HG03196 (cell line): ENCODE measurements at regions not wholly inside any gene's neighbourhood (a gene's known extent, or its start where the extent isn't known, plus 50 kb on each side); places are given as distances from the start of the nearest gene placed in this dataset.

Experiments
- ATAC-seq: cut with Tn5 transposase; IDR thresholded peaks from one replicate; pipeline ENCODE4 v1.9.1; 2021; ENCODE audit not compliant: unreplicated experiment

DNA sequence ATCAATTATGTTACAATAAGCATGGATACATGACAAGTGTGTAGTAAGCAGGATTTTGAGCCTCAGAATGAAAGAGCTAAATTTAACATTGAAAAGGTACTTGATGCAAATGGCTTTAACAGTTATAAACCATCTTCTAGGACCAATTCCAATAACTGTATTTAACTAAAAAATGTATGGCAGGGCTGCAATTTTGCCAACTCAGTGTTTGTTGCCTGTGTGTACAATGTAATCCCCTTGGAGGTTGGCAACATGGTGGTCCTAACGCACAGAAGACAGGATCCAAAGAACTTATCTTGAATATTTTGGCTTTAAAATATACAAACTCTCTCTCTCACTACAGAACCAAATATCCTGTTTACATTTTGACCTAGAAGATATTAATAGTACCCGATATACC, 2314.1 kb downstream of the LRRC4C start:
- no peak for ATAC-seq

DNA sequence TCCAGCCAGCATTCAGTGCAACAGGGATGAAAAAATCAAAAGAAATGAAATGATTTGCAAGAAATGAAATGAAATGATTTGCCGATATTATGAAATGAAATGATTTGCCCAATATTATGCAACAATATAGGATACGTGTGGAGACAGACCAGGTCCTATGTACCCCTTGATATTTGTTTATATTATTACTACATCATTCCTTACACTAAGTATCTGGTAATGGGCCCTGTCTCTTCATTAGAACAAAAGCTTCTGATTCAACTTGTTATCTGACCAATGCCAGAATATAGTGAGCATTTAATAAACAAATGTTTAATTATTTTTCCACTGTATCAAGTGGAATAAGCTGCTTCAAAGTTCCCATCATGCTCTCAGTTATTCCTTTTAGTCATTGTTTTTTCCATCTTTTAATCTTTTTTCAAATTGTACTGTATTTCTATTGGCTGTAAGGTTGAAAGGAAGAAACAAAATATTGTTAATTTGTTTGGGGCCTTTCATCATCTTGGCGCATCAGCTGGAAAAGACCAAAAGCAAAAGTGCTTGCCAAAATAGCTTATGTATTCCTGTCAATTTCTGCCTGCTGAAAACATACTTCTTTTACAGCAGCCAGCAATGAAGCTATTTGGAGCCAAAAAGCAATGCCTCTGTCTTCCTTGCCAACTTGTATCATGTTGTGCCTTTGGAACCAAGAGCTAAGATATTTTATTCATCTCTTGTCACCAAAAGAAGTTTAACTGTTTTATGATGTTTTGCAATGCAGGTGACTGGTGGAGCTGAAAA, 2314.9 kb downstream of the LRRC4C start:
- no peak for ATAC-seq

DNA sequence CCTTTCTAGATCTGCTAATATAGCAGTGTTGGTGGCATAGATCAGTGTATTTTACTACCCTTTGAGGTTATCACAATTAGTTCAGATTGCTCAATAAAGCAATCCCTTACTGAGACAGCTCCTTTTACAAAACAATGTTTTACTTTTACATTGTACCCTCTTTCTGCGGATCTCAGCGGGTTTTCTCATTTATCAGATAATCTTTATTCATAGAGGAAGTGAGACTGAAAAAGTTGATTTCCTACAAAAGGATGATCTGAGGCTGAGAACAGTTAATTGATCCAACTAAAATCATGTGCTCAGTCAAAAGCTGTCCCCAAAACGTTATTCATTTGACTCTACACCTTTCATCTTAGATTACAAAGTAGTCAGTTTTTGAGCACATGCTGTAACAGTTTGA, 2319.9 kb downstream of the LRRC4C start:
- ATAC-seq, result no peak

DNA sequence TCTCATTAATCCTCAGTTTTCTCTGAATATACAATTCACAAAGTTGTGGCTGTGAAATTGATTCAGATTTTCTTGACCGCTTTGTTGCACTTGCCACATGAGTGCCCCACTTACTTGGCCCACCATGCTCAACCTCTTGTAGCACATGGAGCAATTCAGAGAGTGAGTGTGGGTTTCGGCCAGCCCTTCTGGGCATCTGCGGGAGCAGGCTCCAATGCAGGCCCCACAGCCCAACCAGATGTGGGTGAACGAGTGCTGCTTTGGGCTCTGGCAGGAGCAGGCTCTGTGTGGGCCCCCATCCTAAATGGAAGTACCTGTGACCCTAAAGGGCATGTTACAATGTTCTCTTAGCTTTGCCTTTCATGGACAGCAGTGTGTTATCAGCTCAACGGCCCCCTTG, 2338.6 kb downstream of the LRRC4C start:
- ATAC-seq, result no peak

DNA sequence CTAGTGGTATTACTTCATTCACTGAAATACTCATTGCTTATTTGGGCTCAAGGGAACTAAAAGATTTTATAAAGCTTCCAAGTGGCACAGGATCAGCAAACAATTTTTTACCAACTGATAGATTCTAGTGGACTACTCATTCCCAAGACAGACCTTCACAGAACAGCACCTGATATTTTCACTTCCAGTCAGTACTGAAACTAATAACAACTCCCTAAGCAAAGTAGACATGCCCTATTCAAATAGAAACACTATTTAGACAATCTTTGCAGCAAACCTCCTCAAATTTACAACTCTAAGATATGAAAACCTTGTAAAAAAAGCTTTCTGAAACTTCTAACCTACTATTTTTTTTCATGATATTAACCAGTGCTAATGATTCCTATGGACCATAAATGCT, 2345.8 kb downstream of the LRRC4C start:
- ATAC-seq, result no peak

DNA sequence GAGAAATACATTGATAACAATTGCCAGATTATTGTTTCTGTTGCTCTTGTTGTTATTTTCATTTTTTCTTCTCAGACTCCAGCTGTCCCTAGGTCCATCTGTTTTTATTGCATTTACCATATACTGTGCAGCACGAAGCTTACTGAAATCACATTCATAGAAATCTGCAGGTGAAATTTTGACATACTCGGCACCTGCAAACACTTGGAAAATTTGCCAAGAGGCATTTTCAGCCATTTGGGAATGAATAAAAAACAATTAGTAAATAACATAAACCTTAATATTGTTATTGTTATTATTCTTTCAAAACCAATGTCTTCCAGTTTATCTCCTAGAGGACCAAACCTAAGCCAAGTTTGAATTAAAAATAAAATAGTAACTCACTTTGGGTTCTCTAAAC, 2357.2 kb downstream of the LRRC4C start:
- no peak for ATAC-seq

DNA sequence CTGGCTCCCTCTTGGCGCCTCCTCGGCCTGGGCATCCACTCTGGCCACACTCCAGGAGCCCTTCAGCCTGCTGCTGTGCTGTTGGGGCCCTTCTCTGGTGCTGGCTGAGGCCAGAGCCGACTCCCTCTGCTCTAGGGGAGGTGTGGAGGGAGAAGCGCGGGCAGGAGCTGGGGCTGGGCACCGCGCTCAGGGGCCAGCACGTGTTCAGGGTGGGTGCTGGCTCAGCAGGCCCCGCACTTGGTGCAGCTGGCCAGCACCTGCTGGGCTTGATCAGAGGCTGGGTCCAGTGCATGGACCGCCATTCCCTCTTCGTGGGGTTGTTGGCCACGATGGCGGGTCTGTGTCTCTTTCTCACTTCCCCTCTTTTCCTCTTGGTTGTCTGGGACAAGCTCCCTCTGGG, 2381.0 kb downstream of the LRRC4C start:
- ATAC-seq, result no peak

DNA sequence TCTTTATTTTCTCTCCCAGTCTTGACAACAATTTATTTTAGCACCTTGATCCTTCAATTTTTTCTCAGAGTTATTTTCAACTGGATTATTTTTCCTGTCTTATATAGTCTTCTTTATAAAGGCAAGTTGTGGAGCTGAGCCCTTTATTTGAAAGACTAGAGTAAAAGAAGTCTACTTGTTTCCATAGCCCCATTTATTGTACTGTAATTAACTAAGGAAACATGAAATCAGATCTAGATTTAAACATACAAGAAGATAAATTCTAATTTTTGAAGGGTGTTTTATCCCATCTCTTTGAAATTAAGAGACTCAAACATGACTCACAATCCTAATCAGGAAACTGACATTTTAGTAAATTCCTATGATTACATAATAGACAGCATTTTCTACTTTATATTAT, 2421.8 kb downstream of the LRRC4C start:
- ATAC-seq, result no peak

DNA sequence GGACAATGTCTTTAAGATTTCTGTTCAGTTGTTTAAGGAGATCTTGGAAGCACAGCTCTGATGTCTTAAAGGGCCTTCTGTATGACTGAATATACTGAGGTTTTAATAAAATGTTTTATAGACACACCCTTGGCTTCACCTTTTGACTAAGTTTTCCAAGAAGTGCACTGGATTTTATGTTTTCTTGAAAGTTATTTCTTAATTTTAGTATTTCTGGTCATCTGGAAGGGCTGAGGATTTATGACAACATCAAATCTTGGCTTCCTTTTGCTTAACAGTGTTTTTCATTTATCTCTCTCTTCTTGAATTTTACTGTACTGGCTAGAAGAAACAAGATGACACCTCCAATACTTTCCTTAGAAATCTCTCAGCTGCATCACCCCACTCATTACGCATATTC, 2423.4 kb downstream of the LRRC4C start:
- ATAC-seq, result no peak

DNA sequence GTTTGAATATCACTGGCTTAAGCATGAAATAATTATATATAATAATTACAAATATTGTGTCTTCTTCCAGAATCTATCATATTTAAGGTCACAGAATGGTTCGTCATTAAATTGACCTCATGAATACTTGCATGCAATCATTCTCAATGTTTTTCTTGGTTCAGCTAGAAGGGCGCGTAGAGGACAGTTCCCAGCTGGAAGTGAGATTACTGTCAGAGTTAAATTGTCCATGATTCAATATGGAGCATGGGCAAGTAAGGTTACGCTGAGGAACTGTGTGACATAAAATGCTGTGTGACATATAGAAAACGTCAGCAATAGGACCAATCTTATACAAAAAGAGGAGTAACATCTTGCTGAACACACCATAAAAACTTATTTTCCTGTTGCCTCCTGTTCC, 2423.5 kb upstream of the RAG2 start:
- ATAC-seq, result no peak

DNA sequence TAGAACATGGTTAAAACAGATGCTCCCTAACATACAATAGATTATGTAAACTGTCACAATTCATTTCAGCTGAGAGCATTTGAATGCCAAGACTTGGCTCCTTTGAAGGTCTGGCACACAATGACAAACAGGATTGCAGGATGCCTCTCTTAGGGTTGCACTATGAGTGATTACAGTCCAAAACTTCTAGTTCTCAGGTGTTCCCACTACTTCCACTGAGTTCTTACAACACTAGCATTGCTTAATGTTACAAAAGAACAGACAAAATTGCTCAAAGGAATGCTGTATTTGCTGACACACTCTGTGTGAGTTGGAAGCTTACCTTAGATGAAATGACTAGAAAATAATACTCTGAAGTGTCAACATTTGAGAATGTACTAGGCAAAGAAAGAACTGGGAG, 2413.8 kb upstream of the RAG2 start:
- no peak for ATAC-seq

DNA sequence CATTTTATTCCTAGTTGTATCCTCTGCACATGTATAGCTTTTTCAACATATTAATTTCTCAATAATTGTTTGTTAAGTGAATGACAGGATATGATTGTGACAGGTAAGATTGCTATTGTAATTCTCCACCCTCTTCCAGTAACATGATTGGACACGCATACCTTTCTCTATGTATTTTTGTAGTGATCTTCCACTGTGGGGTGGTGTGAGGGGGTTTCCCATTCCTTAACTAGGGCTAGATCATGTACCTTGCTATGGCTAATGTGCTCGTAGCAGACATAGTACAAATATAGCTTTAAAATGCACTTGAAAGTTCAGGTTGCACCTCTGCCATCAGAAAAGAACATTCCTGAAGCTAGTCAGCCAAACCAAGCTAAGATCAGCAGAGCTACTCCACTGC, 2392.8 kb upstream of the RAG2 start:
- ATAC-seq, result no peak

DNA sequence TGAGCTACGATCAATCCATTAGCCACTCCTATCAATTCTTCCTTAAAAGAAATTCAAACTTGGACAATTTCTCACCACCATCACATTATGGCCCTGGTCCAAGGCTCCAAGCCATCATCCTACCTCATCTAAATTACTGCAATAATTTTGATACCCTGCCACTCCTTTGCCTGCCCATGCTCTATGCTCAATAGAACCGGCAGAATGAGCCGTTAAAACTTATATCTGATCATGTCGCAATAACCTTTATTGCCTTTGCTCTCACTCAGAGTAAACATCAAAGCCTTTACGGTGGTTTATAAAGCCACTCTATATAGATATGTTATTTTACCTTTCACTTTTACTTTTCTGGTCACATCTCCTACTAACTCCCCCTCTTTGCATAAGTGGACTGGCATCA, 2392.1 kb upstream of the RAG2 start:
- no peak for ATAC-seq

DNA sequence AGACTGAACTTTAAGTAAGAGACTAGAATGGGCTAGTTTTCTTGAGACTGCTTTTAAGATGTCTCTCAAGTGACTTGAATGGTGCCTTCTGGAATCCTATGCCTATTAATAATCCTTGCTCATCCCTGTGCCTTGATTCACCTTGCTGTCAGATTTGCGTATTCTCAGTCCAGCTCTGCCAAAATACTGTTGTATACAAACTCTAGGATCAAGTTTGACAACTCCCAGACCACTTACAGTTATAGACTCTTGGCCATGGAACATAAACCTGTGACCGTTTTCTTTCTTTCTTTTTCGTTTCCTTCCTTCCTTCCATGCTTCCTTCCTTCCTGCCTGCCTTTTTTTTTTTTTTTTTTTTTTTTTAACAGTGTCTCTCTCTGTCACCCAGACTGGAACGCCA, 2390.9 kb upstream of the RAG2 start:
- ATAC-seq, result no peak

DNA sequence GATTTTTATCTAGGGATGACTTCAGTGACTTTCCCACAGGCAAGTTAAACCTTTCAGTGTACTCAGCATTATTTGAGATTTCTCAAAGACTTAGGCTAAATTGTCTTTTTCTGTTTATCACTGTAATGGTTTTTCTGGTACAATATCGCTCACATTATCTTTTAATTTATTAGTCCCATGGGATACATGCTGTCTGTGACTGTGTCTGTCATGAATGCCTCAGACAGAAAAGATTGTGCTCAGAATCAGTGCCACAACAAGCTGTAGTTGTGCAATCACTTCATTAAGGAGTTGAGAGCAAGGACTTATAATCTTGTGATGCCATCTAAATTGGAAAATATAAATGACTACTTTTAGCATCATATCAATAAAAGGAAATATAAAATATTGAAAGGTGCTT, 2374.2 kb upstream of the RAG2 start:
- no peak for ATAC-seq

DNA sequence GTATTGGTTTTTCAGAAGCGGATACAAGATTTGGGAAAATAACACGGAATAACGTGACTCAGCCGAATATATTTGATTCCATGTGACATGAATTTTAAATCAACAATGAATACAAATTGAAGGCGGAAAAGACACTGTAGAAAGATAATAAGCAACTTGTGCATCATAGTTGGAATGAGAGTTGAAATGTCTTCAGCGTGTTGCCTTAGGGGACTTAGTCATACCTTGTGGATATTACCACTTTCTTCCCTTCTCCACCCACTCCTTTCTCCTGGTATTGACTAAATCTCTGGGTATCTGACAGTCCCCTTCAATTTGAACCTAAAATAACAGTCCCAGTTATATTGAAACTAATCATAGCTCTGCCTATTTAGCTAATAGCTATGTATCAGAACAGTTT, 2373.1 kb upstream of the RAG2 start:
- ATAC-seq, result no peak

DNA sequence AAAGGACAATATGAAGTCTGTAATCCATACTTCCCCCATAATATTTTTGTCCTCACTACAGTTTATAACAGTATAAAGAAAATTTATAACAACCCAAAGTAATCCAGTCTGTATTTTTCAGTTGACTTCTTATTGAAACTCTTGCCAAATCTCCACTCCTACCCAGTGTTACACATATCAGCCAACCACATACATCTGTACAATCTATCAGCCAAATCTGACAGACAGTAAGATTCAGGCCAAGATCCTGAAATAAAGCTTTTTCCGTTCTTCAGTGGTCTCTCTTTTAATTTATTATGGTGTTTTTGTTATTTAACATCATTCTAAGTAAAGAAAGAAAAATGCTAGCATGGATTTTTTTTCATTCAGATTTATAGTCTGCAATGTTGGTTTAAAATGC, 2370.9 kb upstream of the RAG2 start:
- ATAC-seq, result no peak

DNA sequence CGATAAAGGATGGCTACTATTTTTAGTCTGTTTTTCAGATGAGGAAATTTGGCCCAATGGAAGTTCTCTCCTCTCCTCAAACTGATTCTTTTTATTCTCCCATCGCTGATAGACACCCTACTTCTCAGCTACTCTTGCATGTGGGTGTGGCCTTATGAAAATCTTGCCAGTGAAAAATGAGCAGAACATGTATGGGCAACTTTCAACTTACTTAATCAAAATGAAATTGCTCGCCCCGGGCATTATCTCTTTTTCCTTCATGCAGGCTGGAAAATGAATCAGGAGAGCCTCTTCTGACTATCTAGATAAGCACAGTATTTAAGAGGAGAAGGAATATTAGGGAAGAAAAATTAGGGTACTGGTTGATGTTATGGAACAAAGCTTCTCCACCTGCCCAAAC, 2354.7 kb upstream of the RAG2 start:
- no peak for ATAC-seq

DNA sequence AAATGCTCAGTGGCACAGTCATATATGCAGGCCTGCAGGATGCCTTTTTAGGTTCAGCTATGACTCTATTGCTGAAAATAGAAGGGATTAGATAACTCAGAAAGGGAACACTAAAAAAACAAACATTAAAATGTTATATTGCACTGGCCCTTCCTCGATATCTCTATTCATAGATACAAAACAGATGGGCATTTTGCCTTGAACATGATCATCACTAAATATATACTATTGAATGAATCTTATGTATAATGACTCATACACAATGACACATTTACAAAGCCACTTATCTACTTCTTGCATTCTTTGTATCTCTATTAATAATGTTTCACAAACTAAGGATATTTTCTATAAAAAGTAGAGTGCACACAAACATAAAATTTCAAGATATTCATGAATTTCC, 2352.8 kb upstream of the RAG2 start:
- no peak for ATAC-seq

DNA sequence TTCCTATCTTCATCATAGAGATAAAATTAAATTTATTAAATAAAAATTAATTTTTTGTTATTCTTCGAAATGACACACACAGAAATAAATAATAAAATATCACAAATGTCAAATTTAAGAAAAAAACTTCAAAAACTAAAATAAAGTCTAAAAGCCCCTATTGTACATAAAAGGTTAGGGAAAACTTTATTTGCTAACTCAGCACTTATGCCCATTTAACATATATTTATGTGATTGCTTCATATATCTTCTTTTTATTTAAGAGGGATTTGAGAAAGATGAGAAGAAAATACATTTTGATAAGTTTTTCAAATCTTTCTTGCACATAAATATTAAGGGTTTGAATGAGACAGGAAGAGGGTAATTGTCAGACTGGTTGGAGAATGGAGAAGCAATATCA, 2350.4 kb upstream of the RAG2 start:
- no peak for ATAC-seq

DNA sequence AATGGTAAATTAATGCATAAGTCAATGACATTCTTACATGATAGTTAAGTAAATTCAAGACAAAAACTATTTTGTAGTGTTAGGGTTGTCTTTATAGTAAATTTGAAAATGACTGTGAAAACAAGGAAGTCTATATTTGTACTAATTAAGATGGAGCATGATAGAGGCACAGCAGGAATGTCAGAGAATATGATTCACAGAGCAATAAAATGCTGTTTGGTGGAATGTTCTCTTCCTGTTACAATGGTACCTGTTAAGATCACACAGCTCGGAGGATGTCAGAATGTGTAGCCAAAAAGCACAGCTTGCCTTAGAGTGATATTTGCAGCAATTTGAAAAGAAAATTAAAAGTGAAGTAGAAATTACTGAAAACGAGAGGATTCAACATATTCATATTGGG, 2339.7 kb upstream of the RAG2 start:
- ATAC-seq, result no peak

DNA sequence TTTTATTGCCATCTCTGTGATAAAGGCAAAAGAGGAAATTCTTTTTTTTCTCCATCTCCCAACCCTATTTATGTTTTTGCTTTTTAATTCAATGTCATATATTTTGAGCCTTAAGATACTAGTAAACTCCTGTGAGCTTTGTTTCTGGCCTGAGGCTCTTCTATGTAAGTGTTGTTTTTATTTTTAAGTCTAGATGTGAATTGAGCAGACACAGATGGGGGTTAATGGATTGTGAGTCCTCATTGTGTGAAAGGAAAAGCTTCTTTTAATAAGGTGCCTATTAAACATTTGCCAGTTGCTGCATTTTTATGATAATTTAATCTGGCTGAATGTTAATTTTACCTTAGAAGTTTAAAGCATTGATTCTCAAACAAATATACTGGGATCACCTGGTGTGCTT, 2337.9 kb upstream of the RAG2 start:
- no peak for ATAC-seq

DNA sequence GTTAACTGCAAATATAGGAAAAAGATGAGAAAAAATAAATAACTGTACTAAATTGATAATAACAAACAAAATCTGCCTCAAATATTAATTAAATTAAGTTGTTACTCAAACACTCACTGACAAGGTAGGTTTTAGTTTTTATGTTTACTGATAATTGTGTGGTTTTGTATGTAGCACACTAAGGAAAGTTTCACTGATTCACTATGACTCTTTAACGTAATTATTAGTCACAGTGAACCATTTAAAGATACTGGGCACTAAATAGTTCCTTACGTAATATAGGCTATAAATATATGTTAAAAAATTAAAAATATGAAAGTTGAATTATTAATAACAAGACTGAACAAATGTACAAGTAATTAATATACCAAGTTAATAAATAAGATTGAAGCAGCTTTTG, 2330.0 kb upstream of the RAG2 start:
- no peak for ATAC-seq

DNA sequence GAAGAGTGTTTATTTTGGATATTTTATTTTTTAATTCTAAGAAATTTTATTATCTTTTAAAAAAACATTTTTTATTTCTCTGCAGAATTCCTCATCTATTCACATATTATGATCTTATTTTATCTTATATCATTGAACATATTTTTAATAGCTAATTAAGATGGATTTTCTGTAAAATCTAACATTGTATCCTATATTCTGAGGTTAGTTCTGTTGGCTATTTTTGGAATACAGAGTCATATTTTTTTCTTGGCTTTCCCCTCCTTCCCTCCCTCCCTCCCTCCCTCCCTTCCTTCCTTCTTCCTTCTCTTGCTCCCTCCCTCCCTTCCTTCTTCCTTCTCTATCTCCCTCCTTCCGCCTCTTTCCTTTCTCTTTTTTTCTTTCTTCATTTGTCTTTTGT, 2326.6 kb upstream of the RAG2 start:
- ATAC-seq, result no peak
